BLaER1 treated with 17β-estradiol and CSF1 and Interleukin-3, amounts not matched to agents 10 nM and 100 nM (cell line): ENCODE measurements at regions not wholly inside any gene's neighbourhood (a gene's known extent, or its start where the extent isn't known, plus 50 kb on each side); places are given as distances from the start of the nearest gene placed in this dataset.
A peak's percentile ranks its signal among the peaks of the same experiment; 100 is the strongest.

Experiments used
- H3K27ac ChIP-seq, 11 experiments: shearing (Covaris generic); formaldehyde crosslinking; 2 replicates each; pipeline ENCODE4 v1.8.1; 2022
- H3K27me3 ChIP-seq, 11 experiments: shearing (Covaris generic); formaldehyde crosslinking; 2 replicates each; pipeline ENCODE4 v1.8.1; 2022
- H3K36me3 ChIP-seq, 11 experiments: shearing (Covaris generic); formaldehyde crosslinking; 2 replicates each; pipeline ENCODE4 v1.8.1; 2022
- H3K4me1 ChIP-seq, 10 experiments: shearing (Covaris generic); formaldehyde crosslinking; 2 replicates each; pipeline ENCODE4 v1.8.1; 2022
- H3K4me2 ChIP-seq, 11 experiments: shearing (Covaris generic); formaldehyde crosslinking; 2 replicates each; pipeline ENCODE4 v1.8.1; 2022
- H3K4me3 ChIP-seq, 10 experiments: shearing (Covaris generic); formaldehyde crosslinking; 2 replicates each; pipeline ENCODE4 v1.8.1; 2022
- H3K9ac ChIP-seq, 11 experiments: shearing (Covaris generic); formaldehyde crosslinking; 2 replicates each; pipeline ENCODE4 v1.8.1; 2022
- H3K9me3 ChIP-seq, 11 experiments: shearing (Covaris generic); formaldehyde crosslinking; replicated peaks in 1 of 11; 2 replicates each; pipeline ENCODE4 v1.8.1; 2022
- H4K20me1 ChIP-seq, 11 experiments: shearing (Covaris generic); formaldehyde crosslinking; 2 replicates each; pipeline ENCODE4 v1.8.1; 2022
- Cebpa-rat ChIP-seq, 11 experiments: shearing (Covaris generic); IDR thresholded peaks; 2 replicates each; pipeline ENCODE4 v1.8.1; 2022

DNA sequence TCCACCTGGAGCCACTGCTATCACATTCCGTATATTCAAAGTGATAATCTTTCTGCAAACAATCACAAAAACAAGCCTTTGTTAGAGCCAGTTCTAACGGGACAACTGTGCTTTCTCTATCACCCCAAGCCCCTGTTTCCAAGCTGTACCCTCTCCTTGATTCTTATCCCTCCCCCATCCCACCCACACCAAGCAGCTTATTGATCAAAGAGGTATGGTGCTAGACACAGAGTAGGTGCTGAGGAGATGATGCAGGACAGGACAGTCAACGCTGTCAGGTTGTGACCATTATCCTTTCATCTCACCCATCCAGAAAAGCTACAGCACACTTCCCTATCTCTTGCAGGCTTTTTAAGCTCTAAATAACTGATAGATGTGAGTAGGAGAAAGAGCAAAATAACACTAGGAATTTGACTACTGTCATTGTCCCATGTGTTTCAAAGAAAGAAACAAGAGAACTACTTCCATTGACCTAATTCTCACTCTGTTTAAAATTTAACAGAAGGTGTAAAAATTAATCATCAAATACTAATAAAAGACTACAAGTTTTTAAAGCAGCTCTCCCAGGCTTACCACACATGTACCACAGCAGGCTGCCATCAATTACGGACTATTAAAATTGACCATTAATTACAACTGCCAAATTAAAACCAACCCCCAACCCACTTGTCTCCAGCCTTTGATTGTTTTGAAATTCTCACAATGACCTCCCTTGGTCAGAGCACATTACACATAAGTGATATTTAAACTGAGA is 94.3 kb downstream of the ELAPOR2 start:
- no peak for TF ChIP-seq Cebpa-rat (IDR thresholded peaks at IDR 0.05)
- Histone ChIP-seq H3K9ac (no peak overlapping the region), H3K27me3 (no peaks in the 10 kb centered on the region), H3K4me3 (no peak overlapping the region), H3K27ac (no peak overlapping the region), H3K4me2 (no peak overlapping the region), H3K4me1 (no peaks in the 10 kb centered on the region), H3K36me3 (no peaks in the 10 kb centered on the region), H3K9me3 (0 out of 22 replicates have a peak, but pooled peaks cover 0 to under 1% (median 0%) of the 10 kb centered on the region in 11 experiments), H4K20me1 (no peaks in the 10 kb centered on the region)

DNA sequence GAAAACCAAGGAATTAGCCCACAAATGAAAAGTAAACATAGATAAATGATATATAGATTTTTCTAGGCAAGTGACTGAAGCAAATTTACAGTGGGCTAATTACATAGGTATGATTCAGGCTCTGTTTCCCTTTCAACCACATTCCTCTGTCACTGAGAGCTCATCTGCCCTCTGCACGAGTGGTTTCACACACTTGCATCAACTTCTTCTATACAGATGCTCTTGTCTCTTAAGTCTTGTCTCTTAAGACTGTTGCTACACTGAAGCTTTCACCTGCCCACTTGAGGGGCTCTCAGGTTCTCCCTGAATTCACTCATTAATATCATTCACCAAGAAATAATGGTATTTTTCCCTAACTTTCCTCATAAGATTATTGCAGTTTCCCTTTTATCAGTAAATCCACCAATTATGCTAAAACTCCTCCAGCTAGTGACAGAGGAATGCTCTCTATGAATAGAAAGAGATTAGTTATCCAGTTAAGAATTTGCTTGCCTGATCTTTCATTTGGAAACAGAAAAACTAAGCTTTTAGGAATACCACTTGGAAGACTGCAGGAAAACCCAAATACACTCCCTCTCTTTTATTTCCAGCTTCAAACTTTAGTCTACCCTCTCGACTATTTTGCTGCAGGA is 95.7 kb downstream of the ELAPOR2 start:
- no peak for TF ChIP-seq Cebpa-rat (IDR thresholded peaks at IDR 0.05)
- Histone ChIP-seq H3K36me3 (no peaks in the 10 kb centered on the region), H3K9me3 (0 out of 22 replicates have a peak, but pooled peaks cover 0 to 3% (median 0%) of the 10 kb centered on the region in 11 experiments), H3K27me3 (no peaks in the 10 kb centered on the region), H4K20me1 (no peaks in the 10 kb centered on the region), H3K4me2 (no peak overlapping the region), H3K9ac (no peak overlapping the region), H3K4me1 (no peaks in the 10 kb centered on the region), H3K27ac (no peak overlapping the region), H3K4me3 (no peak overlapping the region)

DNA sequence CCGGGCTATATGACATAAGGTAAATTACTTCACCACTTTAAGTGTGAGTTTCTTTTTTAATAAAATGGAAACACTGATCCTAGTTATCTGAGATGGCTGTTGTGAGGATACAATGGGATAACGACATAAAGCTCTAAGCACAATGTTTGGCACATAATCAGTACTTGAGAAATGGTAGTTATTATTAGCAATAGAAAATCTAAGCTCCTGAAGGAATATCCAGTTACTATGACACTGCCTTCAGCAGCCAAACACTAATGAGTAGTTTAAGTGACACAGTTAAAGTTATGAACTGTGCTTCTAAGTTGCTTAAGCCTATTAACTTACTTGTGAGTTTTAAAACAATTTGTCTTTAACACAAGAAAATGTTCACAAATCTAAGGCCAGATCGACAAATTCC is 96.8 kb downstream of the ELAPOR2 start:
- no peak overlapping the region for H3K4me3 ChIP-seq
- H3K27ac ChIP-seq, result no peak overlapping the region
- H3K36me3 ChIP-seq, result no peaks in the 10 kb centered on the region
- 0 out of 22 replicates have a peak, but pooled peaks cover 0 to 3% (median 0%) of the 10 kb centered on the region in 11 experiments for H3K9me3 ChIP-seq
- no peaks in the 10 kb centered on the region for H3K4me1 ChIP-seq
- H3K27me3 ChIP-seq, result no peaks in the 10 kb centered on the region
- no peak for TF ChIP-seq Cebpa-rat (IDR thresholded peaks at IDR 0.05)
- H3K4me2 ChIP-seq, result no peak overlapping the region
- H3K9ac ChIP-seq, result no peak overlapping the region
- H4K20me1 ChIP-seq, result no peaks in the 10 kb centered on the region

DNA sequence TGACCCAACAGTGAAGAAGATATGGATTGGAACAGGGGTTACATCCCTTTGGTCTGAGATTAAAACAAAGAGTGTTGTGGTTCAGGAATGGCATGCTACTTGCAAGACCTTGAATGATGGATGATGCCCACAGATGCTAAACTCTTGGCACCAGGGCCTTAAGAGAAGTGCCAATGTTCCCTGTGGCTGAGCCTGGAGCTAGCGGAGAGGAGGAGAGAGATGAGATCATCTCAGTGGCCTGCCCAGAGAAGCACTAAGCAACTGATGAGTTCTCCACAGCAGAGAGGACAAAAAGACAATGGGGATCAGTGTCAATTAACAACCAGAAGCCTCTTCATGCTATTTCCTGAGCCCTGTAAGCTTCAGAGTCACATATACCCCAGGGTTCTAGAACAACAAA is 97.8 kb downstream of the ELAPOR2 start:
- no peaks in the 10 kb centered on the region for H3K4me1 ChIP-seq
- 0 out of 22 replicates have a peak, but pooled peaks cover 0 to 3% (median 0%) of the 10 kb centered on the region in 11 experiments for H3K9me3 ChIP-seq
- no peak overlapping the region for H3K4me2 ChIP-seq
- H3K27ac ChIP-seq, result no peak overlapping the region
- no peak overlapping the region for H3K4me3 ChIP-seq
- no peaks in the 10 kb centered on the region for H4K20me1 ChIP-seq
- TF ChIP-seq Cebpa-rat (IDR thresholded peaks at IDR 0.05), result no peak
- H3K36me3 ChIP-seq, result no peaks in the 10 kb centered on the region
- no peaks in the 10 kb centered on the region for H3K27me3 ChIP-seq
- no peak overlapping the region for H3K9ac ChIP-seq

DNA sequence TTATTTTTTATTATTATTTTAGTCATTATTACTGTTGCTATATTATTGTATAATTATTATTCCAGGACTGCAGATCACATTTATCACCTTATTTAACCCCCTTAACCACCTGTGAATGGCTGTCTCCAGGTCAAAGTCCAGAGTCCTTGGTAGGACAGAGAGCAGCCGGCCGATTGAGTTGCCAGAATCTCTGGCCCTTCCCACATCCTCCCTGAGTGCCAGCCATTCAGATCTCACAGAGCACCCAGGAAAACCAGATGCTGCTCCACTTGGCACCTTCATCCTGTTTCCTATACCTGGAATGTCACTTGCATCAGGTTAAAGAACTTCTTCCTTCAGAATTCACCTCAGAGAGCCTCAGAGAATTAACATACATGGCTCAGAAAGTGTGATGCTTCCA is 101.1 kb downstream of the ELAPOR2 start:
- H3K4me3 ChIP-seq, result no peak overlapping the region
- no peak overlapping the region for H3K27ac ChIP-seq
- H3K9ac ChIP-seq, result no peak overlapping the region
- no peaks in the 10 kb centered on the region for H3K4me1 ChIP-seq
- H4K20me1 ChIP-seq, result no peaks in the 10 kb centered on the region
- no peak overlapping the region for H3K4me2 ChIP-seq
- H3K27me3 ChIP-seq, result no peaks in the 10 kb centered on the region
- 0 out of 22 replicates have a peak, but pooled peaks cover 0 to 3% (median 0%) of the 10 kb centered on the region in 11 experiments for H3K9me3 ChIP-seq
- no peaks in the 10 kb centered on the region for H3K36me3 ChIP-seq
- no peak for TF ChIP-seq Cebpa-rat (IDR thresholded peaks at IDR 0.05)

DNA sequence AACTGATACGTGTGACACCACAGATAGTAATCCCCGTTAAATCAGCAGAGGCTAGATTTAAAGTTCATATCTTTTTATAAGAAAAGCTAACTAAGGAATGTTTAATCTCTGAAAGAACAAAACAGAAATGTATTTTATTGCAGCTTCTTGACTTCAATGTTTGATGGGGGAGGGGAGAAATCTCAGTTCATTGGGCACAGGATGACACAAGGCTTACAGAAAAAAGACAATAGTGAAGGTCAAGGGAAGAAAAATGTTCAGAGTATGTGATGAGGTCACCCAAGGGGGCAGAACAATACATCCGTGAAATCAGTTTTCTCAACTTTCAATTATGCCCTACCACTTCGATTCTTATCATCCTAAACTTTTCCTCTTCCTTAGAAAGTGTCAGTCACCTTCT is 102.9 kb downstream of the ELAPOR2 start:
- Histone ChIP-seq H3K9me3 (0 out of 22 replicates have a peak, but pooled peaks cover 0 to 3% (median 0%) of the 10 kb centered on the region in 11 experiments), H3K36me3 (no peaks in the 10 kb centered on the region), H3K4me1 (no peaks in the 10 kb centered on the region), H3K4me3 (no peak overlapping the region), H3K27ac (no peak overlapping the region), H3K27me3 (no peaks in the 10 kb centered on the region), H4K20me1 (no peaks in the 10 kb centered on the region), H3K9ac (no peak overlapping the region), H3K4me2 (no peak overlapping the region)
- no peak for TF ChIP-seq Cebpa-rat (IDR thresholded peaks at IDR 0.05)

DNA sequence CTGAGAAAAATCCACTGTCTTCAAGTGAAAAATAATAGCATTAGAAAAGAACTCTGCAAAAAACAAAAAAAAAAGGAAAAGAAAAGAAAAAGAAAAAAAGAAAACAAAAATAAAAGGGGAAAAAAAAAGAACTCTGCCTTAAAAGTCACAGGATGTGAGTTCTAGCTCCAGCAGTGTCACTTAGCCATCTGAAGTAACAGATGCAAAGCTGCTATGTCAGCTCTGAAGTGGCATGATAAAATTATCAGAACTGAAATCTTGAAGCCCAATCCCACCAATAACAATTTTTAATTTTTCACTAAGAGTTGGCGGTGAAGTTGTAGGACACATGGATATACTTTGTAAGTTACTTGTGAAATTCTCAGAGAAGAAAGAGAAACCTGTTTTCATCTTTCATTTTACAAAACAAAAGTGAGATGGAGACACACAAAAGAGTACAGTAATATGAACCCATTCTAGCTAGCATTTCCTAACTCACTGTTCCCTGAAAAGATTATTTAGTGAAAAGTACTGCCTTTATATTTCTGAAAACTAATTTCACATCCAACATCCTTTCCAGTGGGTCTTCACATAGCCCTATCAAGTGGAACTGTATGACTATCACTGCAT is 103.5 kb downstream of the ELAPOR2 start:
- Histone ChIP-seq H3K4me3 (no peak overlapping the region), H3K4me1 (no peaks in the 10 kb centered on the region), H3K4me2 (no peak overlapping the region), H3K36me3 (no peaks in the 10 kb centered on the region), H3K9me3 (0 out of 22 replicates have a peak, but pooled peaks cover 0 to 3% (median 0%) of the 10 kb centered on the region in 11 experiments), H3K9ac (no peak overlapping the region), H4K20me1 (no peaks in the 10 kb centered on the region), H3K27ac (no peak overlapping the region), H3K27me3 (no peaks in the 10 kb centered on the region)
- no peak for TF ChIP-seq Cebpa-rat (IDR thresholded peaks at IDR 0.05)

DNA sequence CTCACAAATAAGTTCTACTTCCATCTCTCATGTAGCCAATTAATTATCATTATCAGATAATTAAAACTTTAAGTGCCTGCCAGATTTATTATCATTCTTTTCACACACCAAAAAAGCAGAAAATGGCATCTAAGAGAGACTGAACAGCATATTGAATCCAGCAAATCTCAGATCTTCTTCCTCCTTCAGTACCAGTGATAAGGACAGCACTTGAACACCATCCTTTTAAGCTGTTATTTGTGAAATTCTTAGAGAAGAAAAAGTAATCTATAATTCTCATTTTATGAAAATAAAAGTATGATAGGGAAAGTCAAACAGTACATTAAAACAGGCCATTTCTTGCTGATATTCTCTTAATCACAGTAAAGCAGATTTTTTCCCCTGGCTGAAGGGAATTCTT is 104.5 kb downstream of the ELAPOR2 start:
- Histone ChIP-seq H3K9me3 (0 out of 22 replicates have a peak, but pooled peaks cover 0 to under 1% (median 0%) of the 10 kb centered on the region in 11 experiments), H3K4me1 (no peaks in the 10 kb centered on the region), H4K20me1 (no peaks in the 10 kb centered on the region), H3K4me2 (no peak overlapping the region), H3K9ac (no peak overlapping the region), H3K27me3 (no peaks in the 10 kb centered on the region), H3K4me3 (no peak overlapping the region), H3K27ac (no peak overlapping the region), H3K36me3 (no peaks in the 10 kb centered on the region)
- TF ChIP-seq Cebpa-rat (IDR thresholded peaks at IDR 0.05), result no peak

DNA sequence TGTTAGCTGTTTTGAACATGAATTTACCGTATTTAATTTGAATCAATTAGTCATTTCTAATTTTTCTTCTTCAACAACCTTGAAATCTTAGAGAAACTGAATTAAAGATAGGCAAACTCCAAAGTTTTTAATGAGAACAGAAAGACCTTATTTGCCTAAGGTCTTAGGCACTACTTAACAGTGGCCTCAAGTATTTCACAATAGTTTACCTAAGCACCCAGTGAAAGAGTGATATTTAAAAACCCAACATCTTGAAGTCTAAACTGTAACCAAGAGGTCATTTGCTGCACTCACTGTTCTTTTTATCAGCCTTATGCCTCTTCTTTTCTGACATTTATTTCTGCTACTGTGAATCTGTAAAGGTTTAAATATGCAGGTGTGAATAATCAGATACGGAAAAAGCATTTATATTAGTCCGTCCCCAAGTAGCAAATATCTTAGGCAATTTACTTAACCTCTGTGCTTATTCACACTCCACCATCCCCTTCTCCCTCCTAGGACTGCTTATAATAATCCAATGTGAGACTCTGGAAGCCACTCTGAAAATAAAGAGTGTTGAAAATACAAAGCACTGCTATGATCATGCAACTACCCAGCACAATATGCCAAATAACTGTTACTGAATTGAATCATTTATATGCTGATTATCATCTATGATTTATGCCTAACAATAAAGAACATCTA is 105.7 kb downstream of the ELAPOR2 start:
- no peak overlapping the region for H3K9ac ChIP-seq
- no peak overlapping the region for H3K4me2 ChIP-seq
- H3K27me3 ChIP-seq, result no peaks in the 10 kb centered on the region
- H3K4me1 ChIP-seq, result no peaks in the 10 kb centered on the region
- H4K20me1 ChIP-seq, result no peaks in the 10 kb centered on the region
- H3K27ac ChIP-seq, result no peak overlapping the region
- TF ChIP-seq Cebpa-rat (IDR thresholded peaks at IDR 0.05), result peak in 1 of 11 experiments; percentile 55; a peak in 1 of 22 replicates
- no peaks in the 10 kb centered on the region for H3K9me3 ChIP-seq
- no peaks in the 10 kb centered on the region for H3K36me3 ChIP-seq
- no peak overlapping the region for H3K4me3 ChIP-seq
